ENCODE measurements at regions not wholly inside any gene's neighbourhood (a gene's known extent, or its start where the extent isn't known, plus 50 kb on each side); places are given as distances from the start of the nearest gene placed in this dataset.

DNA sequence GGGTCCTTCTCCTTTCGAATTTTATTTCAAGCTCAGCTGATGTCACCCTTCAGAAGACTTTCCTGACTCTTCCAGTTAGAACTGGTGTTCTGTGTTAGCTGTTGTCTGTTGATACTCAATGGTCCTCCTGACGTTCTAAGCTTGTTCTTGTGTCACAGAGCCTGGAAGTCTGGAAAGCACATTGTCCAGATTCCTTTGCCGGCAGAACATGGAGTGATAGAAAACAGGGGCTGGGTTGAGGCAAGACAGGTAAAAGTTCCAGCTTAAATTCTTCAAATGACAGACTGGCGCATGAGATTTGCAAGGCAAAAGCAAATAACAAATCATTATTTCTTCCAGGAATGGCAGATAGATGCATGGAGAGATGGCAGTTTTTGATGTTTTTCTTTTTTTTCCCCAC, 102.0 kb upstream of the CLSTN2 start:
- TF ChIP-seq, protein P1, sequence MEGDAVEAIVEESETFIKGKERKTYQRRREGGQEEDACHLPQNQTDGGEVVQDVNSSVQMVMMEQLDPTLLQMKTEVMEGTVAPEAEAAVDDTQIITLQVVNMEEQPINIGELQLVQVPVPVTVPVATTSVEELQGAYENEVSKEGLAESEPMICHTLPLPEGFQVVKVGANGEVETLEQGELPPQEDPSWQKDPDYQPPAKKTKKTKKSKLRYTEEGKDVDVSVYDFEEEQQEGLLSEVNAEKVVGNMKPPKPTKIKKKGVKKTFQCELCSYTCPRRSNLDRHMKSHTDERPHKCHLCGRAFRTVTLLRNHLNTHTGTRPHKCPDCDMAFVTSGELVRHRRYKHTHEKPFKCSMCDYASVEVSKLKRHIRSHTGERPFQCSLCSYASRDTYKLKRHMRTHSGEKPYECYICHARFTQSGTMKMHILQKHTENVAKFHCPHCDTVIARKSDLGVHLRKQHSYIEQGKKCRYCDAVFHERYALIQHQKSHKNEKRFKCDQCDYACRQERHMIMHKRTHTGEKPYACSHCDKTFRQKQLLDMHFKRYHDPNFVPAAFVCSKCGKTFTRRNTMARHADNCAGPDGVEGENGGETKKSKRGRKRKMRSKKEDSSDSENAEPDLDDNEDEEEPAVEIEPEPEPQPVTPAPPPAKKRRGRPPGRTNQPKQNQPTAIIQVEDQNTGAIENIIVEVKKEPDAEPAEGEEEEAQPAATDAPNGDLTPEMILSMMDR (IDR thresholded peaks at IDR 0.05), result no peak
- TF ChIP-seq POLR2A (IDR thresholded peaks at IDR 0.05), result no peak

Data from adrenal gland (tissue), 5 donors.